GM21390 (cell line): ENCODE measurements at regions not wholly inside any gene's neighbourhood (a gene's known extent, or its start where the extent isn't known, plus 50 kb on each side); places are given as distances from the start of the nearest gene placed in this dataset.
A peak's percentile ranks its signal among the peaks of the same experiment; 100 is the strongest.
"Not testable (repeated sequence)": the region's sequence is repeated elsewhere in the genome, so short reads cannot be mapped to it uniquely, and the experiment has no call there.

Experiments used
- ATAC-seq: cut with Tn5 transposase; IDR thresholded peaks from one replicate; pipeline ENCODE4 v1.9.1; 2021; ENCODE audit not compliant: unreplicated experiment

GRCh38 chr12:125303337-125303736, 238.1 kb downstream of the AACS start:
- no peak for ATAC-seq

- no peak for ATAC-seq
These were observed 238.8 kb downstream of the AACS start for GRCh38 chr12:125304029-125304428.

GRCh38 chr12:125305231-125305630, 240.0 kb downstream of the AACS start:
- no peak for ATAC-seq

GRCh38 chr12:125310461-125310860, 245.2 kb downstream of the AACS start:
- no peak for ATAC-seq

GRCh38 chr12:125311050-125311449, 245.8 kb downstream of the AACS start:
- no peak for ATAC-seq

- no peak for ATAC-seq
These were observed 247.2 kb downstream of the AACS start for GRCh38 chr12:125312471-125312870.

- ATAC-seq = no peak
These were observed 249.0 kb downstream of the AACS start for GRCh38 chr12:125314051-125314755.

- ATAC-seq = no peak
These were observed 250.5 kb downstream of the AACS start for GRCh38 chr12:125315771-125316170.

- no peak for ATAC-seq
These were observed 254.9 kb downstream of the AACS start for GRCh38 chr12:125320177-125320576.

- no peak for ATAC-seq
These were observed 259.7 kb downstream of the AACS start for GRCh38 chr12:125324861-125325490.

- ATAC-seq = no peak
These were observed 264.2 kb downstream of the AACS start for GRCh38 chr12:125329239-125330102.

- peak; percentile 96 for ATAC-seq
These were observed 265.6 kb downstream of the AACS start for GRCh38 chr12:125330645-125331341.

- no peak for ATAC-seq
These were observed 266.3 kb downstream of the AACS start for GRCh38 chr12:125331342-125332052.

- no peak for ATAC-seq
These were observed 267.7 kb downstream of the AACS start for GRCh38 chr12:125332900-125333299.

GRCh38 chr12:125336246-125336645, 271.0 kb downstream of the AACS start:
- no peak for ATAC-seq

- no peak for ATAC-seq
These were observed 275.6 kb downstream of the AACS start for GRCh38 chr12:125340791-125341190.

GRCh38 chr12:125341422-125341821, 276.2 kb downstream of the AACS start:
- ATAC-seq = no peak

- no peak for ATAC-seq
These were observed 278.4 kb downstream of the AACS start for GRCh38 chr12:125343649-125344048.

GRCh38 chr12:125346362-125346761, 281.1 kb downstream of the AACS start:
- ATAC-seq = no peak

GRCh38 chr12:125351788-125352187, 286.6 kb downstream of the AACS start:
- ATAC-seq = no peak

GRCh38 chr12:125353002-125353401, 287.8 kb downstream of the AACS start:
- ATAC-seq = not testable (repeated sequence)
